Retinal pigment epithelial cell (primary cell): ENCODE measurements at regions not wholly inside any gene's neighbourhood (a gene's known extent, or its start where the extent isn't known, plus 50 kb on each side); places are given as distances from the start of the nearest gene placed in this dataset.
"Not testable (repeated sequence)": the region's sequence is repeated elsewhere in the genome, so short reads cannot be mapped to it uniquely, and the experiment has no call there.

Experiments
- DNase-seq: peaks from one replicate; pipeline ENCODE4 v3.0.0-alpha.2; 2010; ENCODE audit warnings: low read depth
- H3K4me3 ChIP-seq: 2 replicates; pipeline ENCODE4 v1.5.1; 2011; ENCODE audit warnings: mild to moderate bottlenecking, low read length, control low read depth, moderate library complexity
- TF ChIP-seq, protein P1 (sequence below): conservative IDR thresholded peaks from 2 replicates; pipeline ENCODE4 v1.5.1; 2011; ENCODE audit warnings: low read depth, low read length, control low read depth, inconsistent platforms

DNA sequence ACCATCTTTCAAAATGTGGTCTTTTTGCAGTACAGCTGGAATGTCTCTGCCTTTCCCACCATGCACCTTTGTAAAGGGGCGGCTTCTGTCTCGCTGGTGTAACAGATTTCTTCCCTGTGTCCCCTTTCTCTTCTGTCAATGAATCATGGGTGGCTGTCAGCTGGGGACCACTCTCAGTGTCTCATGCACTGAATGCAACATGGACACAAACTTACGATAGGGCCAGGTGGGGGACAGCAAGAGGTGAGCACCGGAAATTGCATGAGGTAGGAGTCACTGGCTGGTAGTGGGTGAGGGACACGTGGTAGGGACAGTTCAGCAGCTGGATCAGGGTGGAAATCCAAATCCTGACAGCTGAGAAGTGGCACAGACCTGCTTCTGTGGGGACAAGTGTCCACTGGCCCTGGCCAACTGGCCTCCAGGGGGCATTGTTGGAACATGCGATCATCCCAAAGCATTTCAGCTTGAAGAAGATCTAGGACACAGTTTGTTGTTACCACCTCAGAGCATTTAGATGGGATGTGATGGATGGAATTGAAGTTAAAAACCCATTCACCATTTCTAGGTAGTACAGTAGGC, 1383.5 kb downstream of the CDH12 start:
- not testable (repeated sequence) for H3K4me3 ChIP-seq
- TF ChIP-seq, protein P1, sequence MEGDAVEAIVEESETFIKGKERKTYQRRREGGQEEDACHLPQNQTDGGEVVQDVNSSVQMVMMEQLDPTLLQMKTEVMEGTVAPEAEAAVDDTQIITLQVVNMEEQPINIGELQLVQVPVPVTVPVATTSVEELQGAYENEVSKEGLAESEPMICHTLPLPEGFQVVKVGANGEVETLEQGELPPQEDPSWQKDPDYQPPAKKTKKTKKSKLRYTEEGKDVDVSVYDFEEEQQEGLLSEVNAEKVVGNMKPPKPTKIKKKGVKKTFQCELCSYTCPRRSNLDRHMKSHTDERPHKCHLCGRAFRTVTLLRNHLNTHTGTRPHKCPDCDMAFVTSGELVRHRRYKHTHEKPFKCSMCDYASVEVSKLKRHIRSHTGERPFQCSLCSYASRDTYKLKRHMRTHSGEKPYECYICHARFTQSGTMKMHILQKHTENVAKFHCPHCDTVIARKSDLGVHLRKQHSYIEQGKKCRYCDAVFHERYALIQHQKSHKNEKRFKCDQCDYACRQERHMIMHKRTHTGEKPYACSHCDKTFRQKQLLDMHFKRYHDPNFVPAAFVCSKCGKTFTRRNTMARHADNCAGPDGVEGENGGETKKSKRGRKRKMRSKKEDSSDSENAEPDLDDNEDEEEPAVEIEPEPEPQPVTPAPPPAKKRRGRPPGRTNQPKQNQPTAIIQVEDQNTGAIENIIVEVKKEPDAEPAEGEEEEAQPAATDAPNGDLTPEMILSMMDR = peak; percentile 70
- DNase-seq = peak; percentile 10

DNA sequence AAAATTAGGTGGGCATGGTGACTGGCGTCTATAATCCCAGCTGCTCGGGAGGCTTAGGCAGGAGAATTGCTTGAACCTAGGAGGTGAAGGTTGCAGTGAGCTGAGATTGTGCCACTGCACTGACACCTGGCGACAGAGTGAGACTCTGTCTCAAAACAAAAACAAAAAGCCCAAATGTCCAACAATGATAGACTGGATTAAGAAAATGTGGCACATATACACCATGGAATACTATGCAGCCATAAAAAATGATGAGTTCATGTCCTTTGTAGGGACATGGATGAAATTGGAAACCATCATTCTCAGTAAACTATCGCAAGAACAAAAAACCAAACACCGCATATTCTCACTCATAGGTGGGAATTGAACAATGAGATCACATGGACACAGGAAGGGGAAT, 1385.6 kb downstream of the CDH12 start:
- DNase-seq = not testable (repeated sequence)

DNA sequence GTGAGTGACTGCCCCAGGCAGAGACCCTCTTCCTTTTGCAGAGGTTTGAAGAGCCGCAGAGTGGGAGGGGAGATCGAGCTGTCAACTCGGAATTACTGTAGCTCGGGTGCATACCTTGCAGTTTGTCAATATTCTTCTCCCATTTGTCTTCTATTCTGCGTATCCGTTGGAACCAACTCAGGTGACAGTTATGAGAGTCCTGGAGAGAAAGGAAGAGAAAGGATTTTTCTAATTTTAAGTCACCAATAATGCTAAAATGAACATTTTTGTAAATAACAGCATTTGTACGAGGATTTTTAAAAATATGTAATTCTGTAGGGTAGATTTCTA, 1393.4 kb downstream of the CDH12 start:
- H3K4me3 ChIP-seq = peak overlapping the region; percentile 70
- DNase-seq = not testable (repeated sequence)

More for the DNA sequence above, 1385.6 kb downstream of the CDH12 start:
- not testable (repeated sequence) for H3K4me3 ChIP-seq

DNA sequence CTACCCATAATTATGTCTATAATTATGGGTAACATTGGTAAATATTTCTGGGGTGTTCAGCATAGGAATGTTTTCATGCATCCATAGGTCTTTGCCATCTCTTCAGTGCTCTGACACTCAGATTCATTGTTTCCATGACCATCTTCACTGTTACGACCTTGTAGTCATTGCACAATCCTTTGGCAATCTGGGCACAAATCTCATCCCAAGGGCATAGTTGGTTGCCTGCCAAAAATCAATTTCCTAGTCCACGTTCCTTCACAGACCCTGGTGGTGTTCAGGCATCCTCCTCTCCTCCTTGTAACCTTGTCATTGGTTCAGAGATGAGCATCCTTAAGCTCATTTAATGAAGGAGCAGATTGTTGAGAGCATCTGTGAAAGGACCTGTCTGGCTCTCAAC, 1400.7 kb downstream of the CDH12 start:
- no peak overlapping the region for H3K4me3 ChIP-seq
- TF ChIP-seq, protein P1 = no peak
- DNase-seq = no peak

DNA sequence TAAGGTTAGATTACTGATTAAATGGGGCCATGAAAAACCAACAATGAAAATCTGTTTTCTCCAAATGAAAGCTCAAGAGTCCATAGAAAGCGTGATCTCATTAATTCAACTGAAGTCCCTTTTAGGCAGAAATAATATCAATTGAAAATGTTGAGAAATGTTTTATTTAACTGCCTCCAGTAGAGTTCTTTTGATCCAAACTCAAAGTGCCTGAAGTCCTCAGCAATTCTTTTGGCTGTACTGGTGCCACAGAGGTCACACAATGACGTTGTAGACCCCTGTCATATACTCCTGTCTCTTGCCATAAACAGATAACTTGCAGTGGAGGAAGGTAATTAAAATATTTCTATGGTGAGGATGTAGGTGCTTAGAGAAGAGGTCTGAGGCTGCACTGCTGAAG, 1420.5 kb downstream of the CDH12 start:
- TF ChIP-seq, protein P1 = no peak
- no peak for DNase-seq
- H3K4me3 ChIP-seq = no peak overlapping the region

DNA sequence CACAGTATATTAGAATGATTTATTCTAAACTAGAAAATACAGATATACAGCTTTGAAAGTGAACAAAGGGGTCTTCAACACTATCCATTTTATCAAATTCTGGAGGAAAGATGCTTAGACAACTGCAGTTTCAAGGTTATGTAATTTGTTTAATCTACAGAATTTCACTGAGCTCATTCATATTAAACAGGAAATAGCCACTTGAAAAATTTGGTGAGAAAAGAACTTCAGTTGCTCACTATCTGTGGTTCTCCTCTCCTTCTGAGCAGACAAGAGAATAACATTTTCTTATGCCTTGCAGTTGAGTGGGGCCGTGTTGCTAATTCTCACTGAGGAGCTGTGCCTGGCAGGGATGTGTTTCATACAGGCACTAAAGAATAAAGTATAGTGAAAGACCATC, 1428.2 kb downstream of the CDH12 start:
- no peak overlapping the region for H3K4me3 ChIP-seq
- TF ChIP-seq, protein P1 = no peak
- DNase-seq = no peak

DNA sequence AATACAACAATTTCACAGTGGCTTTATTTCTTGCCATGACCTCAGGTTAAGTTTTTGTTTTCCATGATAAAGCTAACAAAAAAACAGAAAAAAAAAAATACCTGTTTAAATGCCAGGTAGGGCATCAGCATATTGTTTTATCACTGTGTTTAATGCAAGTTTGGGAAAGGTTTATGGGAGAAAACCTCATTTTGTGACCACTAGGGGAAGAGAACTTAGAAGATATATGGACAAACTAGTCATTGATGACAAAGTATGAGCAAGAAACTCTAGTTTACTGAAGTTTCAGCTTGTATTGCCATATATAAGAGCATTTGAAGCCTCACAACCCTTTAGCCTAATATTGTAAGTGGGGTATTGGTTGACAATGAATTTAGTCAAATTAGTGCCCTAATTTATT, 1431.4 kb upstream of the CDH18 start:
- TF ChIP-seq, protein P1 = peak; percentile 1
- DNase-seq = no peak
- no peak overlapping the region for H3K4me3 ChIP-seq

DNA sequence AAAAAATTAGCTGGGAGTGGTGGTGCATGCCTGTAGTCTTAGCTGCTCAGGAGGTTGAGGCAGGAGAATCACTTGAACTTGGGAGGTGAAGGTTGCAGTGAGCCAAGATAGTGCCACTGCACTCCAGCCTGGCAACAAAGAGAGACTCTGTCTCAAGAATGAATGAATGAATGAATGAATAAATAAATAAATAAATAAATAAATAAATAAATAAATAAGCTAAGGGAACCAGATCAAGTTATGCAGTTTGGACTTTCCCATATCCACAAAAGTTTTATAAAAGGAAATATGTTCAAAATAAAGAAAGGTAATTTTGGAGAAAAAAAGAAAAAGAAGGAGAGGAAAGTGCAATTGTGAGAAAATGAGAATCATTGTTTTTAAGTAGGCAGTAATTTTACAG, 1414.1 kb upstream of the CDH18 start:
- not testable (repeated sequence) for H3K4me3 ChIP-seq, DNase-seq

DNA sequence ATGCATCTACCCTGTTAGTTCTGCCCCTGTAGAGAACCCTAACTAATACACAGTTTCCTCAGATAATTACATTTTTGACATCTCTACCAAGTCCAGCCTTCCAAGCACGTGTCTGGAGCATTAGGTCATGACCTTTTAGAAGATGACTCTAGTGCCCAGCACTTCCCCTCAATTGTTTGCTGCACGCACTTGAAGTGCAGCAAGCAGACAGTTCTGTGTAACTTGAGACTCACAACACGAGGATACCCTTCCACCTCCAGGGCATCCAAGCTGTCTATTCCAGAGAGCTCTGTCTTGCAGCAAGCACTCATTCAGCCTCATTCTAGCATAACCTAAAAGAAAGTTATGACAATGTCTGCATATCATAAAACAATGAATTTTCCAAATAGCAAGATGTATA, 1410.5 kb upstream of the CDH18 start:
- DNase-seq = no peak
- TF ChIP-seq, protein P1 = no peak
- H3K4me3 ChIP-seq = no peak overlapping the region
